ENCODE measurements at regions not wholly inside any gene's neighbourhood (a gene's known extent, or its start where the extent isn't known, plus 50 kb on each side); places are given as distances from the start of the nearest gene placed in this dataset.

DNA sequence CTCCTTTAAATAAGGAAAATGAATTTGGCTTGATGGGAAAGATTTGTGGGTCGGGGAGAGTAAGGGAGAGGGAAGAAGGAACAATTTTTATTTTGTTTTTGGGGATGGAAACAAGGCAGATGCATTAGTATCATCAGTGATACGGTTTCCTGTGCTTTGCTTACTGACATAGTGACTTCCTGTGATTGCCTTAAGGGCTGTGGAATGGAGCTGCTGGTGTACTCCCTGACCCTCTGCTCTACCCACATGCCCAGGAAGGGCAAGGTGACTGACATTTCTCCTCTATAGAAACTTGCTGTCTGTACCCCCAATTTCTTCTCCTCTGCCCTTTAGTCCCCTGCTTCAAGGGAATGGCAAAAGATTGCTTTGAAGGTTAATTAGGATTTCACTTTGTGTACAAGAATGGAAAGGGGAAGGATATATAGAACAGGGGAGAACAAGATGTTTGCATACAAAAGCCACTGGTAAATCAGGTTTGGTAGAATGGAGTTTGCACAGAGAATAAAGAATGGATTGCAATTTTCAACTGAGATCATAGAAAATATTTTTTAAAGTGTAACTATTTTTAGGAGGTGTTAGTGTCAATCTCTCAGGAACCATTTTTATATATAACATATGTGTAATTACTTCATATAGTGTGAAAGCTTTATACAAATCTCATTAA, 129.0 kb upstream of the AGR3 start:
- 78% methylated on average over 2 of the region's 2 CpGs for WGBS (ENCODE audit: missing lambda C conversion rate)
- no peak for ATAC-seq
- no peaks in the 10 kb centered on the region for H3K9me3 ChIP-seq
- H3K4me2 ChIP-seq: no peak overlapping the region
- FAIRE-seq: no peak
- no peak overlapping the region for H3K4me3 ChIP-seq
- POLR2A ChIA-PET: no interaction called here
- CTCF ChIA-PET: no interaction called here
- H3K4me1 ChIP-seq: peaks cover 3% of the 10 kb centered on the region; the same call in 1 of the 3 replicates
- TF ChIP-seq, protein P1, sequence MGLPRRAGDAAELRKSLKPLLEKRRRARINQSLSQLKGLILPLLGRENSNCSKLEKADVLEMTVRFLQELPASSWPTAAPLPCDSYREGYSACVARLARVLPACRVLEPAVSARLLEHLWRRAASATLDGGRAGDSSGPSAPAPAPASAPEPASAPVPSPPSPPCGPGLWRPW (IDR thresholded peaks at IDR 0.05): no peak
- TF ChIP-seq RNF2 (IDR thresholded peaks at IDR 0.05; ENCODE audit: borderline replicate concordance, low read depth): no peak
- TF ChIP-seq NFE2L2 (conservative IDR thresholded peaks at IDR 0.05; ENCODE audit: low read length): no peak
- no peak for TF ChIP-seq FOSB (CRISPR knock-in tag; IDR thresholded peaks at IDR 0.05)
- no peak for TF ChIP-seq HOXB13 (CRISPR knock-in tag; IDR thresholded peaks at IDR 0.05; ENCODE audit: low read depth)
- no peak for TF ChIP-seq RAD21 (conservative IDR thresholded peaks at IDR 0.05 in 1 of 2, IDR thresholded peaks at IDR 0.05 in 1 of 2)
- no peak for TF ChIP-seq CHD2 (IDR thresholded peaks at IDR 0.05; ENCODE audit: low read length, partially characterized antibody)
- TF ChIP-seq RCOR1 (IDR thresholded peaks at IDR 0.05; ENCODE audit: low read depth, low read length): no peak
- TF ChIP-seq RFX5 (IDR thresholded peaks at IDR 0.05): no peak
- TF ChIP-seq ZNF302 (CRISPR knock-in tag; IDR thresholded peaks at IDR 0.05): no peak
- no peak for TF ChIP-seq FOXS1 (CRISPR knock-in tag; IDR thresholded peaks at IDR 0.05)
- TF ChIP-seq POLR2A (IDR thresholded peaks at IDR 0.05; ENCODE audit: low read length): no peak
- TF ChIP-seq RARB (CRISPR knock-in tag; IDR thresholded peaks at IDR 0.05): no peak
- TF ChIP-seq GATA3 (IDR thresholded peaks at IDR 0.05; ENCODE audit: borderline replicate concordance): no peak
- TF ChIP-seq HOXA7 (CRISPR knock-in tag; IDR thresholded peaks at IDR 0.05): no peak
- TF ChIP-seq, protein P2, sequence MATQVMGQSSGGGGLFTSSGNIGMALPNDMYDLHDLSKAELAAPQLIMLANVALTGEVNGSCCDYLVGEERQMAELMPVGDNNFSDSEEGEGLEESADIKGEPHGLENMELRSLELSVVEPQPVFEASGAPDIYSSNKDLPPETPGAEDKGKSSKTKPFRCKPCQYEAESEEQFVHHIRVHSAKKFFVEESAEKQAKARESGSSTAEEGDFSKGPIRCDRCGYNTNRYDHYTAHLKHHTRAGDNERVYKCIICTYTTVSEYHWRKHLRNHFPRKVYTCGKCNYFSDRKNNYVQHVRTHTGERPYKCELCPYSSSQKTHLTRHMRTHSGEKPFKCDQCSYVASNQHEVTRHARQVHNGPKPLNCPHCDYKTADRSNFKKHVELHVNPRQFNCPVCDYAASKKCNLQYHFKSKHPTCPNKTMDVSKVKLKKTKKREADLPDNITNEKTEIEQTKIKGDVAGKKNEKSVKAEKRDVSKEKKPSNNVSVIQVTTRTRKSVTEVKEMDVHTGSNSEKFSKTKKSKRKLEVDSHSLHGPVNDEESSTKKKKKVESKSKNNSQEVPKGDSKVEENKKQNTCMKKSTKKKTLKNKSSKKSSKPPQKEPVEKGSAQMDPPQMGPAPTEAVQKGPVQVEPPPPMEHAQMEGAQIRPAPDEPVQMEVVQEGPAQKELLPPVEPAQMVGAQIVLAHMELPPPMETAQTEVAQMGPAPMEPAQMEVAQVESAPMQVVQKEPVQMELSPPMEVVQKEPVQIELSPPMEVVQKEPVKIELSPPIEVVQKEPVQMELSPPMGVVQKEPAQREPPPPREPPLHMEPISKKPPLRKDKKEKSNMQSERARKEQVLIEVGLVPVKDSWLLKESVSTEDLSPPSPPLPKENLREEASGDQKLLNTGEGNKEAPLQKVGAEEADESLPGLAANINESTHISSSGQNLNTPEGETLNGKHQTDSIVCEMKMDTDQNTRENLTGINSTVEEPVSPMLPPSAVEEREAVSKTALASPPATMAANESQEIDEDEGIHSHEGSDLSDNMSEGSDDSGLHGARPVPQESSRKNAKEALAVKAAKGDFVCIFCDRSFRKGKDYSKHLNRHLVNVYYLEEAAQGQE (IDR thresholded peaks at IDR 0.05): no peak
- no peak for TF ChIP-seq HEYL (CRISPR knock-in tag; IDR thresholded peaks at IDR 0.05)
- no peak for DNase-seq (ENCODE audit: low read depth in 1 of 2, low spot score in 1 of 2)
- no peak overlapping the region for H3K27ac ChIP-seq

DNA sequence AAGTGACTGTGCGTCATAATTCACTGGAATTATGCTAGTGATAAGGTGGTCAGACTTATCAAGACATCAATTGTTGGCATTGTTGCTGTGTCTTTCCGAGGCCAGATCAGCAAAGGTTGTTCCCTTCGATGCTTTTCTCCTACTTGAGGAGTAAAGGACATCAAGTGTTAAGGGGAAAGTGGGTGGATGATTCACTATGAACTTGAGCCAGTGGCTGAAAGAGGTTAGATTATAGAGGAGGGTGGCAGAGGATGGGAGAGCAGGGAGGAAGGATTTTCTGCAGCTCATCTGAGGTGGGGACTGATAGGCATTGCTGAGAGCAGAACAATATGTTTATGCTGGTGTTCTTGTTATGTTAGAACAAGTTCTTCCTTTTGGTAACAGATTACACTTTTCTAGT, 131.4 kb upstream of the AGR3 start:
- no peaks in the 10 kb centered on the region for H3K9me3 ChIP-seq
- 90% methylated on average over 3 of the region's 3 CpGs for WGBS (ENCODE audit: missing lambda C conversion rate)
- TF ChIP-seq CEBPB (IDR thresholded peaks at IDR 0.05): no peak
- no peak overlapping the region for H3K4me3 ChIP-seq
- peaks cover 3% of the 10 kb centered on the region; the same call in 1 of the 3 replicates for H3K4me1 ChIP-seq
- ATAC-seq (no peak), DNase-seq (ENCODE audit: low read depth in 1 of 2, low spot score in 1 of 2) (no peak), FAIRE-seq (no peak)
- H3K4me2 ChIP-seq: no peak overlapping the region
- no peak overlapping the region for H3K27ac ChIP-seq
- ChIA-PET POLR2A (no interaction called here), CTCF (interaction anchor here (0.7 kb wide), 1 partner anchor 467 kb away, joined by 3 read pairs; no protein-coding TSS in a partner anchor)

DNA sequence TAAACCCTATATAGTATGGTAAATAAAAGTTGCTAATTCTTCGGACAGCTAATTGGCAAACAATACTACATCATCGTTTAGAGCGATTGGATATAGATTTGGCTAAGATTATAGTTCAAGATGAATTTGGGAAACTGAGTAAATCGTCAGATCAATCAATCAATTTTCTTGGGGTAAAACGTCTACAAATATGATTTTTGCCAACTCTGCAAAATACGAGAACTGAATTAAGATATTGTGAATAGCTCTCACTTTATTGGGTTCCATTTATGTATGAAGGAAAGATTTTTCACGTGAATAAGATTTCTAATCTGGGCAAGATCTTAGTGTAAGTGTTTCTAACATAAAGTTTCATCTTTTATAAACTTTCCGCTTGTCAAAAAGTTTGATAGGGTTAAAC, 132.9 kb upstream of the AGR3 start:
- Histone ChIP-seq H3K27ac (no peak overlapping the region), H3K4me3 (no peak overlapping the region), H3K4me2 (no peak overlapping the region), H3K4me1 (no peaks in the 10 kb centered on the region; the same call in 2 of the 3 replicates), H3K9me3 (no peaks in the 10 kb centered on the region)
- DNase-seq (ENCODE audit: low read depth in 1 of 2, low spot score in 1 of 2): no peak
- TF ChIP-seq HOXB5 (CRISPR knock-in tag; IDR thresholded peaks at IDR 0.05) (no peak), MAFK (IDR thresholded peaks at IDR 0.05; ENCODE audit: partially characterized antibody) (peak; percentile 91)
- CTCF ChIA-PET: interaction anchor here (0.7 kb wide), 1 partner anchor 32 kb away, joined by 3 read pairs; no protein-coding TSS in a partner anchor
- ATAC-seq: no peak
- no peak for FAIRE-seq
- 88% methylated on average over 8 of the region's 8 CpGs for WGBS (ENCODE audit: missing lambda C conversion rate)
- POLR2A ChIA-PET: interaction anchor here (0.8 kb wide), 1 partner anchor 283 kb away, joined by 5 read pairs; no protein-coding TSS in a partner anchor
